Sigmoid colon (tissue), 4 donors: ENCODE measurements at regions not wholly inside any gene's neighbourhood (a gene's known extent, or its start where the extent isn't known, plus 50 kb on each side); places are given as distances from the start of the nearest gene placed in this dataset.

Experiments
- EP300 ChIP-seq, 4 donors: sonication (generic); formaldehyde crosslinking; IDR thresholded peaks; one replicate each; pipeline ENCODE4 v1.6.1; 2017; ENCODE audit warnings: antibody characterized with exemption in 4 of 4
- POLR2AphosphoS5 ChIP-seq, 4 donors: sonication (generic); formaldehyde crosslinking; IDR thresholded peaks; one replicate each; pipeline ENCODE4 v1.6.1; 2017; ENCODE audit warnings: antibody characterized with exemption in 4 of 4
- TF ChIP-seq, protein P1 (sequence below), 4 experiments: fragments of 450-650 bp in 3 of 4; fragments of 200-600 bp in 1 of 4; IDR thresholded peaks; one replicate each; pipeline ENCODE4 v1.5.1; 2016 to 2019; ENCODE audit warnings: antibody characterized with exemption in 4 of 4, mild to moderate bottlenecking in 3 of 4, moderate library complexity in 2 of 4

GRCh38 chr1:38616846-38617245 lies 242.7 kb downstream of the RRAGC start:
- TF ChIP-seq, protein P1, sequence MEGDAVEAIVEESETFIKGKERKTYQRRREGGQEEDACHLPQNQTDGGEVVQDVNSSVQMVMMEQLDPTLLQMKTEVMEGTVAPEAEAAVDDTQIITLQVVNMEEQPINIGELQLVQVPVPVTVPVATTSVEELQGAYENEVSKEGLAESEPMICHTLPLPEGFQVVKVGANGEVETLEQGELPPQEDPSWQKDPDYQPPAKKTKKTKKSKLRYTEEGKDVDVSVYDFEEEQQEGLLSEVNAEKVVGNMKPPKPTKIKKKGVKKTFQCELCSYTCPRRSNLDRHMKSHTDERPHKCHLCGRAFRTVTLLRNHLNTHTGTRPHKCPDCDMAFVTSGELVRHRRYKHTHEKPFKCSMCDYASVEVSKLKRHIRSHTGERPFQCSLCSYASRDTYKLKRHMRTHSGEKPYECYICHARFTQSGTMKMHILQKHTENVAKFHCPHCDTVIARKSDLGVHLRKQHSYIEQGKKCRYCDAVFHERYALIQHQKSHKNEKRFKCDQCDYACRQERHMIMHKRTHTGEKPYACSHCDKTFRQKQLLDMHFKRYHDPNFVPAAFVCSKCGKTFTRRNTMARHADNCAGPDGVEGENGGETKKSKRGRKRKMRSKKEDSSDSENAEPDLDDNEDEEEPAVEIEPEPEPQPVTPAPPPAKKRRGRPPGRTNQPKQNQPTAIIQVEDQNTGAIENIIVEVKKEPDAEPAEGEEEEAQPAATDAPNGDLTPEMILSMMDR (IDR thresholded peaks at IDR 0.05): no peak
- TF ChIP-seq POLR2AphosphoS5 (IDR thresholded peaks at IDR 0.05) (no peak), EP300 (IDR thresholded peaks at IDR 0.05) (no peak)
